Hindlimb muscle (tissue), 1 donor: ENCODE measurements at regions not wholly inside any gene's neighbourhood (a gene's known extent, or its start where the extent isn't known, plus 50 kb on each side); places are given as distances from the start of the nearest gene placed in this dataset.
"Not testable (repeated sequence)": the region's sequence is repeated elsewhere in the genome, so short reads cannot be mapped to it uniquely, and the experiment has no call there.

Source experiments
- DNase-seq: peaks from one replicate; pipeline ENCODE4 v3.0.0-alpha.2; 2013

- no peak for DNase-seq
These were observed 234.3 kb upstream of the FOLH1 start for GRCh38 chr11:49442669-49443068.

GRCh38 chr11:49439901-49440300, 231.5 kb upstream of the FOLH1 start:
- DNase-seq: not testable (repeated sequence)

DNA sequence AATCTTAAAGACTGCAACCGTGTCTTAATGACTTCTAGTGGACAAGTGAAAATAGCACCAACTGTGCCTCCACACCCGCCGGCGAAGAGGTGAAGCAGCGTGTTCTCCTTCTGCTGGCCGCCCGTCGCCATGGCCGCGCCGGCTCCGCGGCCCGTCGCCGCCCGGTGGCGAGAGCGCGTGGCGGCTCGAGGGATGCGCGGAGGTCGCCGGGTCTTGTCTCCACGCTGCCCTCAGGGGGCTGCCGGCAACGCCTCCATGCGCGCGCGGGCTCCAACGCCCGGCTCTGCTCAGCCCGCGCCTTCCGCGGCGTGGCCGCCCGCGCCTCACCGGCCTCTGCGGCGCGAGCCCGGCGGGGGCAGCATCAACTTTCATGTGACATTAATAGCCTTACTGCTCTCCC, 225.9 kb upstream of the FOLH1 start:
- DNase-seq: not testable (repeated sequence)

DNA sequence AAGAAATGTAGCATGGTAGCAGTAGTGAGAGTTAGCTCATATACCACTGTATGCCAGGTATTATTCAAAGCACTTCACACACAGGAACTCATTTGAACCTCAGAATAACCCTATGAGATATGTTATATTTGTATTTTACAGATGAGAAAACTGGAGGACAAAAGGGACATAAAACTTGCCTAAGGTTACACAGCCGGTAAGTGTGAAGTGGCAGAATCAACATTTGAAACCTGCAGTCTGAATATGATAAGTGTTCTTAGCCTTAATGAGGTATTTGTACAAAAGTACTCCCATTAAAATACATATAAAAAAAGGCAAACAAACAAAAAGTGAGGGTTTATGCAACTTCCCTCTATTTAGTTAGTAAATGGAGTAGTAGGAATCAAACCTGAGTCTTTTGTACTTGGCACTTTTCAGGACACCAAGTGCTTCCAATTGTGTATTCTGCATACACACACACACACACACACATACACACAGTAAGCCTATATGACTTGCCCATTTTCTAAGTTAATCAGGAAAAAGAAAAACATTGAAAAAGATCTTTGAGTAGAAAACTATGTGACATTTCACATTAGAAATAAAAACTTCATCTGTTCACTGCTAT, 223.9 kb upstream of the FOLH1 start:
- DNase-seq: no peak

- no peak for DNase-seq
These were observed 215.7 kb upstream of the FOLH1 start for GRCh38 chr11:49424136-49424535.

DNA sequence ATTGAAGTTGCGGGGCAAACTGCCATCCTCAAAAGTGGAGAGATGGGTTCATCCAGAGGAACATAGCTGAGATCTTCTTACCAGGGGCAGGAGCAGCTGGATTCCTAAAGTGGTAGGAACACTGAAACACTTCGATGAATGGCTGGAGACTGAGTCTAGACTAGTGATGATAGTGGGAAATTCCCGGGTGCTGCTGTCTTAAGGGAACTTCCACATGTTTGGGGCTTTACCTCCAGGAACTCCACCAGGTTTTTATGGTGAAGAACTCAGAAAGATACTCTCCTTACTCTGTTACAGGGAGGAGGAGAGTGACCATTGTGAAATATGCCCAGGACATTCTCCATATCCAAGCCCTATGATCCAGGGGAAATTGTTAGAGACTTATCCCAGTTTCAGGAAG, 210.5 kb upstream of the FOLH1 start:
- DNase-seq: not testable (repeated sequence)

- no peak for DNase-seq
These were observed 197.3 kb upstream of the FOLH1 start for GRCh38 chr11:49405743-49406142.

GRCh38 chr11:49395789-49396188, 187.4 kb upstream of the FOLH1 start:
- not testable (repeated sequence) for DNase-seq

DNA sequence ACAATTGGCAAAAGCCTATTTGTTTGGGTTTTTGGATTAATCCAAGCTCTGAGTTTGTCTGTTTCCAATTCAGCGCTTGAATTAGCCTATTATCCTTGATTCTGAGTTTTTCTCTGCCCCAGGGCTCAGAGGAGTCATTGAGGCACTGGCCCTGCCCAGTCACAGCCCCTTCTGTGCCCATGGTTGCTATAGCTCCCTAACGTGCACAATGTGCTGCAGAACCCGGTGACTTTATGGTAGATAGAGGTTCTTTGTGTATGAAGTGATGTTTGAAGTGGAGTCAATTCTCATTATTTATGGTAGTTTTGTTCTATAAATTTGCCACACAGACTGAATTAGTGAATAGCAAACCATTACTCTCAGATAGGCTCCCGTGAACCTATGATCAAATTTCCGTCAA, 182.0 kb upstream of the FOLH1 start:
- not testable (repeated sequence) for DNase-seq

DNA sequence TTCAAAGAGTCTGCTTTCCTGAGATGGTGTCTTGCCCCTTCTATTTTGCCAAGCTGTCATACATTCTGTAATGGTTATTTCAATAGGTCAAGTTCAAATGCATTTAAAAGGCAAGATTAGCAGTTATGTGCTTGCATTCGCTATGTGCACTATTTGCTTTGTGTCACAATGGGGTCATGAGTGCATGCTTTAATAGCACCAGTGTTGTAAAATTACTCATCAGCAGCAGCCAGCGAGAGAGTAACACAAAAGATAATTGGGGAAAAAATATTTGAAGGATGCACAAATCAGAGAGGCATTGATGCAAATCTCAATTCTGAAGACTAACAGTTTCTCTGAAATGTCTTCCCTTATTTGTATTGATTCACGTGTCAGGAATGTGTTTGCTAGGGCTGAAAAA, 180.7 kb upstream of the FOLH1 start:
- DNase-seq: not testable (repeated sequence)

- DNase-seq: not testable (repeated sequence)
These were observed 176.0 kb upstream of the FOLH1 start for GRCh38 chr11:49384371-49384770.

- no peak for DNase-seq
These were observed 169.6 kb upstream of the FOLH1 start for GRCh38 chr11:49377978-49378377.

- not testable (repeated sequence) for DNase-seq
These were observed 165.5 kb upstream of the FOLH1 start for GRCh38 chr11:49373866-49374265.

DNA sequence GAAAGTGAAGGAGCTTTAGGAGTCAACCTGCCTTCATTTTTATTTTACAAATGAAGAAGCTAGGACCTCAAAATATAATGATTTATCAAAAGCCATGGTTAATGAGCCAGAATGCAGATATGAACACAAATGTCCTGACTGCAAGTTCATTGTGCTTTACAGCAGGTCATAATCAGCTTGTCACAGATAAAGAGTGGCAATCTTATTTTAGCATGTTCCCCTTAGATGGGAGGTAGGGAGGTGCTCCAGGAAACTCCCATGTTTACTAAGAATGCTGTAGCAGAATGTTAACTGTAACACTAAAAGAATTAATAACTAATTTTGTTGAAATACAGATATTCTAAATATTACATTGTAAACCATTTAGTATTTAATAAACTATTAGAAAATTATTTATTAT, 165.0 kb upstream of the FOLH1 start:
- not testable (repeated sequence) for DNase-seq

GRCh38 chr11:49372137-49372536, 163.7 kb upstream of the FOLH1 start:
- DNase-seq: not testable (repeated sequence)

- not testable (repeated sequence) for DNase-seq
These were observed 160.2 kb upstream of the FOLH1 start for GRCh38 chr11:49368556-49368955.

- DNase-seq: not testable (repeated sequence)
These were observed 157.0 kb upstream of the FOLH1 start for GRCh38 chr11:49365375-49365774.

GRCh38 chr11:49362994-49363393, 154.6 kb upstream of the FOLH1 start:
- DNase-seq: not testable (repeated sequence)

GRCh38 chr11:49354536-49354935, 146.1 kb upstream of the FOLH1 start:
- DNase-seq: not testable (repeated sequence)

GRCh38 chr11:49352868-49353267, 144.5 kb upstream of the FOLH1 start:
- DNase-seq: not testable (repeated sequence)

GRCh38 chr11:49346627-49347026, 138.2 kb upstream of the FOLH1 start:
- DNase-seq: not testable (repeated sequence)

- DNase-seq: not testable (repeated sequence)
These were observed 120.2 kb upstream of the FOLH1 start for GRCh38 chr11:49328485-49329186.

- not testable (repeated sequence) for DNase-seq
These were observed 119.4 kb upstream of the FOLH1 start for GRCh38 chr11:49327766-49328165.

GRCh38 chr11:49326651-49327050, 118.2 kb upstream of the FOLH1 start:
- peak; percentile 2 for DNase-seq
